Breast epithelium (tissue), 4 donors: ENCODE measurements at regions not wholly inside any gene's neighbourhood (a gene's known extent, or its start where the extent isn't known, plus 50 kb on each side); places are given as distances from the start of the nearest gene placed in this dataset.

Source experiments
- DNase-seq, 2 donors: peaks; one replicate each; pipeline ENCODE4 v3.0.0-alpha.2; 2019; ENCODE audit warnings: low spot score in 2 of 2
- H3K27ac ChIP-seq, 2 donors: fragments of 200-600 bp; sonication (generic) in 1 of 2; one replicate each; pipeline ENCODE4 v1.5.1; 2016 to 2019; ENCODE audit warnings: mild to moderate bottlenecking in 1 of 2
- H3K27me3 ChIP-seq, 2 donors: fragments of 200-600 bp; sonication (generic) in 1 of 2; one replicate each; pipeline versions ENCODE4 v1.5.1 to v1.6.0; 2017 to 2019; ENCODE audit warnings: control low read depth in 1 of 2, mild to moderate bottlenecking in 1 of 2
- H3K36me3 ChIP-seq: fragments of 200-600 bp; one replicate; pipeline ENCODE4 v1.5.1; 2019
- H3K4me1 ChIP-seq, 2 donors: fragments of 200-600 bp; sonication (generic); one replicate each; pipeline ENCODE4 v1.5.1; 2016 to 2019; ENCODE audit warnings: control low read depth in 1 of 2
- H3K4me3 ChIP-seq, 3 donors: fragments of 200-600 bp; sonication (generic); 1 replicate in 2 of 3; 2 replicates in 1 of 3; pipeline ENCODE4 v1.5.1; 2016 to 2019; ENCODE audit warnings: mild to moderate bottlenecking in 3 of 3, moderate library complexity in 2 of 3
- H3K9me3 ChIP-seq, 2 donors: fragments of 200-600 bp; sonication (generic) in 1 of 2; one replicate each; pipeline ENCODE4 v1.5.1; 2016 to 2019; ENCODE audit warnings: control low read depth in 1 of 2
- POLR2A ChIP-seq: fragments of 450-650 bp; IDR thresholded peaks from one replicate; pipeline ENCODE4 v1.6.1; 2016; ENCODE audit warnings: antibody characterized with exemption, mild to moderate bottlenecking, moderate library complexity
- POLR2AphosphoS5 ChIP-seq, 3 donors: sonication (generic); formaldehyde crosslinking; IDR thresholded peaks; one replicate each; pipeline ENCODE4 v1.6.1; 2017; ENCODE audit warnings: antibody characterized with exemption in 3 of 3
- intact Hi-C: fragments of 100-400 bp; cut with DNase I; formaldehyde crosslinking; loops from one replicate; pipeline ENCODE4 v1.15.1; 2023; ENCODE audit warnings: low total_unique reads
- TF ChIP-seq, protein P1 (sequence below), 3 donors: fragments of 450-650 bp; IDR thresholded peaks; one replicate each; pipeline ENCODE4 v1.5.1; 2016 to 2017; ENCODE audit warnings: antibody characterized with exemption in 3 of 3, mild to moderate bottlenecking in 3 of 3, moderate library complexity in 3 of 3

DNA sequence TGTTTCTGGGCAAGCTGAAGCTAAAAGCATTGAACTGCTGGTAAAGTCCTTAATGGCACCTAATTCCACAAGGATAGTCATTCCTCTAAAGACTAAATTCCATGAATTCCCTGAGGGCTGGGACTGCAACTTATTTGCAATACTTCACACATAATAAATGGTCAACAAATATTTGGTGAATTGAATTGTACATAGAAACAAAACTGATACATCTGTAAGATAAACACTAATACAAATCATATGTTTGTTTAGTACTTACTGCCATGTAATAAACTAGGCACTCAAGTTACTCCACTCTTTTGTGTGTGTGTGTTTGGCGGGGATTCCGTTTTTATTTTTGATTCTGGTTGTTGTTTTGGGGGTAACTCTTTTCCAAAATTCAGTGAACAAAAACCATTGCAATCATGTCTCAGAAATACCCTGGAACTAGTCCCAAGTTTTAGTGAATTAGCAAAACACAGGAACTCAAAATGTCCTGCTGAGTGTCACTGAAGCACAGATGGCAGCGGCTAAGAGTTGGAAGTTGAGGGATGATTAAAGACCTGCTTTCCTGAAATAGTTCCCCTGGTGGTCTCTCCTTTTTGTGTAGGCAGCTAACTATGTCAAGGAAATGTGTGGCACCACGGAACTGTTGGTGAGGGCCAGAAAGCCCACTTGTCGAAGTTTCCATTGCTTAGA is 74.8 kb upstream of the SNRPB2 start:
- H3K27me3 ChIP-seq, result peaks cover 0 to 7% of the 10 kb centered on the region in 2 donors
- no peak overlapping the region for H3K27ac ChIP-seq
- no peak overlapping the region for H3K4me3 ChIP-seq
- intact Hi-C loops, result no loop called here
- H3K4me1 ChIP-seq, result no peaks in the 10 kb centered on the region
- no peak for TF ChIP-seq POLR2AphosphoS5 (IDR thresholded peaks at IDR 0.05)
- no peak for TF ChIP-seq POLR2A
- TF ChIP-seq, protein P1, sequence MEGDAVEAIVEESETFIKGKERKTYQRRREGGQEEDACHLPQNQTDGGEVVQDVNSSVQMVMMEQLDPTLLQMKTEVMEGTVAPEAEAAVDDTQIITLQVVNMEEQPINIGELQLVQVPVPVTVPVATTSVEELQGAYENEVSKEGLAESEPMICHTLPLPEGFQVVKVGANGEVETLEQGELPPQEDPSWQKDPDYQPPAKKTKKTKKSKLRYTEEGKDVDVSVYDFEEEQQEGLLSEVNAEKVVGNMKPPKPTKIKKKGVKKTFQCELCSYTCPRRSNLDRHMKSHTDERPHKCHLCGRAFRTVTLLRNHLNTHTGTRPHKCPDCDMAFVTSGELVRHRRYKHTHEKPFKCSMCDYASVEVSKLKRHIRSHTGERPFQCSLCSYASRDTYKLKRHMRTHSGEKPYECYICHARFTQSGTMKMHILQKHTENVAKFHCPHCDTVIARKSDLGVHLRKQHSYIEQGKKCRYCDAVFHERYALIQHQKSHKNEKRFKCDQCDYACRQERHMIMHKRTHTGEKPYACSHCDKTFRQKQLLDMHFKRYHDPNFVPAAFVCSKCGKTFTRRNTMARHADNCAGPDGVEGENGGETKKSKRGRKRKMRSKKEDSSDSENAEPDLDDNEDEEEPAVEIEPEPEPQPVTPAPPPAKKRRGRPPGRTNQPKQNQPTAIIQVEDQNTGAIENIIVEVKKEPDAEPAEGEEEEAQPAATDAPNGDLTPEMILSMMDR (IDR thresholded peaks at IDR 0.05), result no peak
- peaks cover 0 to 3% of the 10 kb centered on the region in 2 donors for H3K9me3 ChIP-seq
- H3K36me3 ChIP-seq, result no peaks in the 10 kb centered on the region
- no peak for DNase-seq

DNA sequence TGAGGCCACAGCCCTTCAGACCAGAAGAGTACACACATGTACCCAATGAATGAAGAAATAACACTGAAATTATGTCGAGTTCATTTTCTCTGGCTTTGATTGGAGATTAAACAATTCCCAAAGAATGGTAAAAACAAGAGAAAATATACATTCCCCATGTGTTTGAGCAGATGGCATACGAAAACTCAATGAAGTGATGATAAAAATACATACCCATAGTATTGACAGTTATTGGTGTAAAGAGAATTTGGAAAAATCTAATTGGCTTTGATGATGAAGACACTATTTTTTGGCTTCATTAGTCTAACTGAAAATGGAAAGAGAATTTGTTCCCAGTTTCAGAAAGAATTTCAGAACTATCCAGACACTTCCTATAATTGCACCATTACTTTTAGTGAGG is 76.6 kb upstream of the SNRPB2 start:
- Histone ChIP-seq H3K4me1 (no peaks in the 10 kb centered on the region), H3K27ac (no peak overlapping the region), H3K27me3 (peaks cover 0 to 8% of the 10 kb centered on the region in 2 donors), H3K4me3 (no peak overlapping the region), H3K36me3 (no peaks in the 10 kb centered on the region), H3K9me3 (peaks cover 0 to 3% of the 10 kb centered on the region in 2 donors)
- DNase-seq, result no peak
- intact Hi-C loops, result no loop called here
- TF ChIP-seq POLR2AphosphoS5 (IDR thresholded peaks at IDR 0.05), result no peak
- TF ChIP-seq, protein P1 (IDR thresholded peaks at IDR 0.05), result no peak
- no peak for TF ChIP-seq POLR2A

DNA sequence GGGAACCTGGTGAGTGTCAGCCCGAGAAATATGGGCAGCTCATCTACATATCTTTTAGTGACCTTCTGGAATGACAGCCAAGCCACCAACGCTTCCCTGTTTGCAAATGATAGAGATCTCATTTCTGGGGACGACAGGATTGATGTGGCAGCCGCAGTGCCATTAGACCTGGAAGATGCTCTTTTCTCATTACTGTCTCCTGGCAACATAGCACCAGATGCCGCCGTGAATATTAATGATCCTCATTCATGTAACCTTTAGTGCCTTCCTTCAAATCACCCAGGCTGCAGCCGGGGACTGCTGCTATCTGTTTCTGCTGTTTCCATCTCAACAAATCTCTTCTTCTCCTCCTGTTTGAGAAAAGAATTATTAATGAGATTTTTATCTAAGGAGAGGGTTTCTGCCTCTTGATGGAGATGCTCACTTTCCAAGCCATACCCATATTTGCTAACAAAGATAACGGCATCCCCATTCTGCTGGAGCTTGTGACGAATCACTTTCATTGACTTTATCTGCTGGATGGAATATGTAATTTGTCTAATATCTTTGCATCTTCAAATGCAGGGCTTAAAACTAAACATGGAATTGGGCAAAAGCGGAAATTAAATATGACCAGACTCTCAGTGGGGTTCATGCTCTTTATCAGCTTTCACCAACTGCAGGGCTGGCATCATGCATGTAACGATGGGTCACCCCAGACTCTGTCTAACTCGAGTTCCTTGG is 74.8 kb upstream of the KIF16B start:
- Histone ChIP-seq H3K4me1 (no peaks in the 10 kb centered on the region), H3K27me3 (peaks cover 0 to 11% of the 10 kb centered on the region in 2 donors), H3K36me3 (no peaks in the 10 kb centered on the region), H3K4me3 (no peak overlapping the region), H3K9me3 (no peaks in the 10 kb centered on the region), H3K27ac (no peak overlapping the region)
- intact Hi-C loops, result no loop called here
- no peak for TF ChIP-seq POLR2A
- no peak for TF ChIP-seq POLR2AphosphoS5 (IDR thresholded peaks at IDR 0.05)
- TF ChIP-seq, protein P1 (IDR thresholded peaks at IDR 0.05), result no peak
- no peak for DNase-seq

DNA sequence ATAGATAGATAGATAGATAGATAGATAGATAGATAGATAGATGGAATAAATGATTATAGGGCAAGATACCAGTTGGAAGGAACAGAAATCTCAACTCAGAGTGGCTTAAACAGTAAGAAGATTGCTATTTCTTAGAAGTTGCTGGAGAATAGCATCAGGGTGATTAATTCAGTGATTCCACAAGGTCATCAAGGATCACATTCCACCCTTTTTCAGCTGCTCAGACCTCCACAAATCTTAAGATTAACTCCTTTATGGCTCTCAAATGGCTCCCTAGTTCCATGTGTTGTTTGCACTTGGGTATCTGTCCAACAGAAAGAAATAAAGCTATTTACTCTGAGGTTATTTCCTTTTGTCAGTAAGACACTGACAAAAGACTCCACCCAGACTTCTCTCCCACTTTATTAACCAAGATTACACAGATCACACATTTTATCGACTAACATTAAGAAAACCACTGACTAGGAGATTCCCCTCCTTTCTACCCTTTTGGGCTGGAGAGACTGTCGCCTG is 68.3 kb upstream of the KIF16B start:
- Histone ChIP-seq H3K27ac (no peak overlapping the region), H3K4me1 (no peaks in the 10 kb centered on the region), H3K36me3 (no peaks in the 10 kb centered on the region), H3K4me3 (no peak overlapping the region), H3K27me3 (peaks cover 0 to 5% of the 10 kb centered on the region in 2 donors), H3K9me3 (no peaks in the 10 kb centered on the region)
- intact Hi-C loops, result no loop called here
- TF ChIP-seq POLR2A (no peak), POLR2AphosphoS5 (IDR thresholded peaks at IDR 0.05) (no peak)
- TF ChIP-seq, protein P1 (IDR thresholded peaks at IDR 0.05), result no peak
- DNase-seq, result no peak
